ENCODE measurements at regions not wholly inside any gene's neighbourhood (a gene's known extent, or its start where the extent isn't known, plus 50 kb on each side); places are given as distances from the start of the nearest gene placed in this dataset.

- no peak overlapping the region for H3K27ac ChIP-seq (ENCODE audit: low read depth, low read length)
- no peak overlapping the region for H3K4me3 ChIP-seq (ENCODE audit: low read depth in 1 of 2, low read length in 2 of 2)
- H3K4me1 ChIP-seq (ENCODE audit: control insufficient read depth in 1 of 2, insufficient read depth in 2 of 2, low read length in 2 of 2): peaks cover 0 to 7% of the 10 kb centered on the region in 2 donors
These were observed 187.0 kb downstream of the SOX9 start for GRCh38 chr17:72307836-72308235.

DNA sequence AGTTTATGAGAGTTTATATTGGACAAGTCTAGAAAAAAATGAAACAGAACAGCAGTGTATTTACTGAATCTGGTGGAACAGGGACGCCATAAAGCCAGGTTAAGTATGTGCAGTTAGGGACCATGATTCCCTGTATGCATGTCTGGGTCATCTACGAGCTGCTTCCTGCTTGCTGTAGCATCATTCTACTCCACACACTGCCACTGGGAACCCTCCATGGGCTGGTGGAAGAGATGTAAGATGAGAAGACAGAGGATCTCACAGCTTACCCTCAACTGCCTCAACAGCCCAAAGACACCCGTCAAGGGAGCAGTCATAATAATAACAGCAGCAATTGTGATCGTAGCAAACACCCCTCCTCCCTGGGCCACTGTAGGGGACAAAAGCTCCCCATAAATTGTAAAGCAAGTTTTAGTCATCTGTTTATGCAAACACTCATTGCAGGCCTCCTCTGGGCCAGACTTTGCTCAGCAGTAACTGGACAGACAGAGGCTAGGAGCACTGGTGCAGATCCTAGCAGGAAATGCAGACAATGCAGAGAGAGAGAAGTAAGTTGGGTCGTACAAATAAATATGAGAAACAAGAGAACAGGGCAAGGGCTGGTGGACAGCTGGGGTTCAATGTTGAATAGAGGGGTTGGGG lies 188.0 kb downstream of the SOX9 start:
- no peak overlapping the region for H3K4me3 ChIP-seq (ENCODE audit: low read depth in 1 of 2, low read length in 2 of 2)
- H3K27me3 ChIP-seq (ENCODE audit: control insufficient read depth in 1 of 2, insufficient read depth in 2 of 2, low read length in 2 of 2): no peaks in the 10 kb centered on the region
- H3K9ac ChIP-seq (ENCODE audit: low read depth in 1 of 2, low read length in 2 of 2): no peak overlapping the region
- no peaks in the 10 kb centered on the region for H3K36me3 ChIP-seq (ENCODE audit: control insufficient read depth in 1 of 2, insufficient read depth in 2 of 2, low read length in 2 of 2)
- H3K9me3 ChIP-seq (ENCODE audit: control insufficient read depth in 1 of 2, low read length in 2 of 2): no peaks in the 10 kb centered on the region
- H3K27ac ChIP-seq (ENCODE audit: low read depth, low read length): no peak overlapping the region
- H3K4me1 ChIP-seq (ENCODE audit: control insufficient read depth in 1 of 2, insufficient read depth in 2 of 2, low read length in 2 of 2): peaks cover 0 to 7% of the 10 kb centered on the region in 2 donors

More at GRCh38 chr17:72307836-72308235, 187.0 kb downstream of the SOX9 start:
- no peak overlapping the region for H3K9ac ChIP-seq (ENCODE audit: low read depth in 1 of 2, low read length in 2 of 2)
- no peaks in the 10 kb centered on the region for H3K27me3 ChIP-seq (ENCODE audit: control insufficient read depth in 1 of 2, insufficient read depth in 2 of 2, low read length in 2 of 2)
- no peaks in the 10 kb centered on the region for H3K36me3 ChIP-seq (ENCODE audit: control insufficient read depth in 1 of 2, insufficient read depth in 2 of 2, low read length in 2 of 2)
- no peaks in the 10 kb centered on the region for H3K9me3 ChIP-seq (ENCODE audit: control insufficient read depth in 1 of 2, low read length in 2 of 2)

- Histone ChIP-seq H3K36me3 (ENCODE audit: control insufficient read depth in 1 of 2, insufficient read depth in 2 of 2, low read length in 2 of 2) (no peaks in the 10 kb centered on the region), H3K27me3 (ENCODE audit: control insufficient read depth in 1 of 2, insufficient read depth in 2 of 2, low read length in 2 of 2) (no peaks in the 10 kb centered on the region)
These were observed 190.2 kb downstream of the SOX9 start for GRCh38 chr17:72311004-72311403.

GRCh38 chr17:72315122-72315913 lies 194.5 kb downstream of the SOX9 start:
- no peak overlapping the region for H3K4me3 ChIP-seq (ENCODE audit: low read depth in 1 of 2, low read length in 2 of 2)
- H3K4me1 ChIP-seq (ENCODE audit: control insufficient read depth in 1 of 2, insufficient read depth in 2 of 2, low read length in 2 of 2): no peaks in the 10 kb centered on the region
- H3K36me3 ChIP-seq (ENCODE audit: control insufficient read depth in 1 of 2, insufficient read depth in 2 of 2, low read length in 2 of 2): no peaks in the 10 kb centered on the region
- no peak overlapping the region for H3K27ac ChIP-seq (ENCODE audit: low read depth, low read length)
- H3K9ac ChIP-seq (ENCODE audit: low read depth in 1 of 2, low read length in 2 of 2): no peak overlapping the region
- H3K9me3 ChIP-seq (ENCODE audit: control insufficient read depth in 1 of 2, low read length in 2 of 2): no peaks in the 10 kb centered on the region
- H3K27me3 ChIP-seq (ENCODE audit: control insufficient read depth in 1 of 2, insufficient read depth in 2 of 2, low read length in 2 of 2): no peaks in the 10 kb centered on the region

More at GRCh38 chr17:72311004-72311403, 190.2 kb downstream of the SOX9 start:
- Histone ChIP-seq H3K9me3 (ENCODE audit: control insufficient read depth in 1 of 2, low read length in 2 of 2) (no peaks in the 10 kb centered on the region), H3K4me1 (ENCODE audit: control insufficient read depth in 1 of 2, insufficient read depth in 2 of 2, low read length in 2 of 2) (peaks cover 0 to 7% of the 10 kb centered on the region in 2 donors), H3K4me3 (ENCODE audit: low read depth in 1 of 2, low read length in 2 of 2) (no peak overlapping the region), H3K27ac (ENCODE audit: low read depth, low read length) (no peak overlapping the region), H3K9ac (ENCODE audit: low read depth in 1 of 2, low read length in 2 of 2) (no peak overlapping the region)

GRCh38 chr17:72318131-72318530 lies 197.3 kb downstream of the SOX9 start:
- H3K9ac ChIP-seq (ENCODE audit: low read depth in 1 of 2, low read length in 2 of 2): no peak overlapping the region

GRCh38 chr17:72321896-72322295 lies 201.1 kb downstream of the SOX9 start:
- H3K36me3 ChIP-seq (ENCODE audit: control insufficient read depth in 1 of 2, insufficient read depth in 2 of 2, low read length in 2 of 2): no peaks in the 10 kb centered on the region
- no peaks in the 10 kb centered on the region for H3K9me3 ChIP-seq (ENCODE audit: control insufficient read depth in 1 of 2, low read length in 2 of 2)
- H3K27me3 ChIP-seq (ENCODE audit: control insufficient read depth in 1 of 2, insufficient read depth in 2 of 2, low read length in 2 of 2): no peaks in the 10 kb centered on the region
- peaks cover 0 to 4% of the 10 kb centered on the region in 2 donors for H3K4me1 ChIP-seq (ENCODE audit: control insufficient read depth in 1 of 2, insufficient read depth in 2 of 2, low read length in 2 of 2)
- H3K27ac ChIP-seq (ENCODE audit: low read depth, low read length): no peak overlapping the region
- H3K9ac ChIP-seq (ENCODE audit: low read depth in 1 of 2, low read length in 2 of 2): no peak overlapping the region
- H3K4me3 ChIP-seq (ENCODE audit: low read depth in 1 of 2, low read length in 2 of 2): no peak overlapping the region

More at GRCh38 chr17:72318131-72318530, 197.3 kb downstream of the SOX9 start:
- Histone ChIP-seq H3K27me3 (ENCODE audit: control insufficient read depth in 1 of 2, insufficient read depth in 2 of 2, low read length in 2 of 2) (no peaks in the 10 kb centered on the region), H3K4me1 (ENCODE audit: control insufficient read depth in 1 of 2, insufficient read depth in 2 of 2, low read length in 2 of 2) (peaks cover 0 to 4% of the 10 kb centered on the region in 2 donors), H3K36me3 (ENCODE audit: control insufficient read depth in 1 of 2, insufficient read depth in 2 of 2, low read length in 2 of 2) (no peaks in the 10 kb centered on the region), H3K4me3 (ENCODE audit: low read depth in 1 of 2, low read length in 2 of 2) (no peak overlapping the region), H3K9me3 (ENCODE audit: control insufficient read depth in 1 of 2, low read length in 2 of 2) (no peaks in the 10 kb centered on the region), H3K27ac (ENCODE audit: low read depth, low read length) (no peak overlapping the region)

GRCh38 chr17:72332367-72332766 lies 211.5 kb downstream of the SOX9 start:
- no peak overlapping the region for H3K4me3 ChIP-seq (ENCODE audit: low read depth in 1 of 2, low read length in 2 of 2)
- H3K36me3 ChIP-seq (ENCODE audit: control insufficient read depth in 1 of 2, insufficient read depth in 2 of 2, low read length in 2 of 2): no peaks in the 10 kb centered on the region
- no peak overlapping the region for H3K27ac ChIP-seq (ENCODE audit: low read depth, low read length)
- no peaks in the 10 kb centered on the region for H3K4me1 ChIP-seq (ENCODE audit: control insufficient read depth in 1 of 2, insufficient read depth in 2 of 2, low read length in 2 of 2)
- no peaks in the 10 kb centered on the region for H3K9me3 ChIP-seq (ENCODE audit: control insufficient read depth in 1 of 2, low read length in 2 of 2)
- no peak overlapping the region for H3K9ac ChIP-seq (ENCODE audit: low read depth in 1 of 2, low read length in 2 of 2)
- H3K27me3 ChIP-seq (ENCODE audit: control insufficient read depth in 1 of 2, insufficient read depth in 2 of 2, low read length in 2 of 2): no peaks in the 10 kb centered on the region

GRCh38 chr17:72333570-72333969 lies 212.8 kb downstream of the SOX9 start:
- Histone ChIP-seq H3K4me3 (ENCODE audit: low read depth in 1 of 2, low read length in 2 of 2) (no peak overlapping the region), H3K9ac (ENCODE audit: low read depth in 1 of 2, low read length in 2 of 2) (no peak overlapping the region), H3K27me3 (ENCODE audit: control insufficient read depth in 1 of 2, insufficient read depth in 2 of 2, low read length in 2 of 2) (no peaks in the 10 kb centered on the region), H3K27ac (ENCODE audit: low read depth, low read length) (no peak overlapping the region), H3K9me3 (ENCODE audit: control insufficient read depth in 1 of 2, low read length in 2 of 2) (no peaks in the 10 kb centered on the region), H3K36me3 (ENCODE audit: control insufficient read depth in 1 of 2, insufficient read depth in 2 of 2, low read length in 2 of 2) (no peaks in the 10 kb centered on the region), H3K4me1 (ENCODE audit: control insufficient read depth in 1 of 2, insufficient read depth in 2 of 2, low read length in 2 of 2) (peaks cover 5 to 6% of the 10 kb centered on the region in 2 donors)

GRCh38 chr17:72334205-72334604 lies 213.4 kb downstream of the SOX9 start:
- no peak overlapping the region for H3K4me3 ChIP-seq (ENCODE audit: low read depth in 1 of 2, low read length in 2 of 2)
- H3K36me3 ChIP-seq (ENCODE audit: control insufficient read depth in 1 of 2, insufficient read depth in 2 of 2, low read length in 2 of 2): no peaks in the 10 kb centered on the region
- no peaks in the 10 kb centered on the region for H3K9me3 ChIP-seq (ENCODE audit: control insufficient read depth in 1 of 2, low read length in 2 of 2)
- H3K4me1 ChIP-seq (ENCODE audit: control insufficient read depth in 1 of 2, insufficient read depth in 2 of 2, low read length in 2 of 2): peaks cover 11 to 12% of the 10 kb centered on the region in 2 donors
- H3K27me3 ChIP-seq (ENCODE audit: control insufficient read depth in 1 of 2, insufficient read depth in 2 of 2, low read length in 2 of 2): no peaks in the 10 kb centered on the region
- no peak overlapping the region for H3K9ac ChIP-seq (ENCODE audit: low read depth in 1 of 2, low read length in 2 of 2)
- no peak overlapping the region for H3K27ac ChIP-seq (ENCODE audit: low read depth, low read length)

GRCh38 chr17:72336026-72336803 lies 215.4 kb downstream of the SOX9 start:
- no peak overlapping the region for H3K27ac ChIP-seq (ENCODE audit: low read depth, low read length)

More at GRCh38 chr17:72336026-72336803, 215.4 kb downstream of the SOX9 start:
- no peak overlapping the region for H3K4me3 ChIP-seq (ENCODE audit: low read depth in 1 of 2, low read length in 2 of 2)
- peaks cover 17% of the 10 kb centered on the region in 2 donors for H3K4me1 ChIP-seq (ENCODE audit: control insufficient read depth in 1 of 2, insufficient read depth in 2 of 2, low read length in 2 of 2)
- no peaks in the 10 kb centered on the region for H3K9me3 ChIP-seq (ENCODE audit: control insufficient read depth in 1 of 2, low read length in 2 of 2)
- H3K9ac ChIP-seq (ENCODE audit: low read depth in 1 of 2, low read length in 2 of 2): no peak overlapping the region
- no peaks in the 10 kb centered on the region for H3K36me3 ChIP-seq (ENCODE audit: control insufficient read depth in 1 of 2, insufficient read depth in 2 of 2, low read length in 2 of 2)
- H3K27me3 ChIP-seq (ENCODE audit: control insufficient read depth in 1 of 2, insufficient read depth in 2 of 2, low read length in 2 of 2): no peaks in the 10 kb centered on the region

Measured in duodenal mucosa (tissue), 2 donors.